ENCODE measurements at regions not wholly inside any gene's neighbourhood (a gene's known extent, or its start where the extent isn't known, plus 50 kb on each side); places are given as distances from the start of the nearest gene placed in this dataset.

DNA sequence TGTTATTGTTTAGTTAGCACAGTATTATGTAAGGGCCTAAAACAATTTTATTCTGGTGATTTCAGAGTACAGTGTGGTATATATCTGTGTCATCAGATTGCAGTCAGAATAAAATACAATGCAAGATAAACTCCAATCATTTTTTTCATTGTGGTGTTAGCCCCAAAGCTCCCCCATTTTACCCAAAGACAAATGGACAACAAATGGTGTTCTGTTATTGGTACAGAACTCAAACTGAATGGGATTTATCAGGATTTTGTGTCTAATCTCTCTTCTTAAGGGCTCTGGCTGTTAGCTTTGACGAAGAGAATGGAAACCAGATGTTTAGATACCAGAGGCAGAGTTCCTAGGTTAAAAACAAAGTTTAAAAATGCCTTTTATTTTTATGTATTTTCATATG lies 163.1 kb upstream of the USP25 start:
- TF ChIP-seq POLR2A (IDR thresholded peaks at IDR 0.05; ENCODE audit: low read length) (no peak), GATA1 (IDR thresholded peaks at IDR 0.05; ENCODE audit: low read depth, low read length) (no peak)

Data from erythroblast (primary cell).